Mesendoderm (in vitro differentiated cells): ENCODE measurements at regions not wholly inside any gene's neighbourhood (a gene's known extent, or its start where the extent isn't known, plus 50 kb on each side); places are given as distances from the start of the nearest gene placed in this dataset.
"Not testable (repeated sequence)": the region's sequence is repeated elsewhere in the genome, so short reads cannot be mapped to it uniquely, and the experiment has no call there.

Experiments
- DNase-seq: peaks from one replicate; pipeline ENCODE4 v3.0.0; 2013
- H2AK5ac ChIP-seq: 2 replicates; pipeline ENCODE4 v1.6.1; 2013; ENCODE audit warnings: low read length, inconsistent platforms
- H2BK120ac ChIP-seq: 2 replicates; pipeline ENCODE4 v1.6.1; 2013; ENCODE audit warnings: low read depth, mild to moderate bottlenecking, low read length, moderate library complexity, mixed read lengths
- H2BK15ac ChIP-seq: replicated peaks from 2 replicates; pipeline ENCODE4 v1.6.1; 2013; ENCODE audit warnings: low read depth, mild to moderate bottlenecking, moderate library complexity
- H2BK5ac ChIP-seq: 2 replicates; pipeline ENCODE4 v1.6.1; 2013; ENCODE audit warnings: low read length, inconsistent platforms
- H3K18ac ChIP-seq: 2 replicates; pipeline ENCODE4 v1.6.1; 2013; ENCODE audit warnings: mild to moderate bottlenecking, low read length, mixed read lengths
- H3K23ac ChIP-seq: one replicate; pipeline ENCODE4 v1.6.1; 2013; ENCODE audit warnings: low read length
- H3K27ac ChIP-seq: 2 replicates; pipeline ENCODE4 v1.5.1; 2013; ENCODE audit warnings: low read depth, mild to moderate bottlenecking, inconsistent platforms, low read length, moderate library complexity
- H3K27me3 ChIP-seq: 2 replicates; pipeline ENCODE4 v1.6.1; 2013; ENCODE audit warnings: low read length, control low read depth, mild to moderate bottlenecking, inconsistent platforms; ENCODE audit not compliant: insufficient read depth, poor library complexity
- H3K36me3 ChIP-seq: 2 replicates; pipeline ENCODE4 v1.6.1; 2013; ENCODE audit warnings: low read length, inconsistent platforms; ENCODE audit not compliant: control insufficient read depth, insufficient read depth
- H3K4ac ChIP-seq: one replicate; pipeline ENCODE4 v1.6.1; 2013; ENCODE audit warnings: low read depth, mild to moderate bottlenecking, low read length, moderate library complexity
- H3K4me1 ChIP-seq: 2 replicates; pipeline ENCODE4 v1.6.1; 2013; ENCODE audit warnings: low read depth, low read length, inconsistent platforms; ENCODE audit not compliant: control insufficient read depth
- H3K4me2 ChIP-seq: 2 replicates; pipeline ENCODE4 v1.6.1; 2013; ENCODE audit warnings: low read length
- H3K4me3 ChIP-seq: 2 replicates; pipeline ENCODE4 v1.5.1; 2013; ENCODE audit warnings: mild to moderate bottlenecking, low read length
- H3K56ac ChIP-seq: one replicate; pipeline ENCODE4 v1.6.1; 2013; ENCODE audit warnings: low read length
- H3K79me1 ChIP-seq: 2 replicates; pipeline ENCODE4 v1.6.1; 2013; ENCODE audit warnings: low read length, inconsistent platforms
- H3K79me2 ChIP-seq: 2 replicates; pipeline ENCODE4 v1.6.1; 2013; ENCODE audit warnings: mild to moderate bottlenecking, low read length; ENCODE audit not compliant: control insufficient read depth, insufficient read depth
- H3K9ac ChIP-seq: 2 replicates; pipeline ENCODE4 v1.6.1; 2013; ENCODE audit warnings: low read length, inconsistent platforms
- H4K5ac ChIP-seq: one replicate; pipeline ENCODE4 v1.6.1; 2013; ENCODE audit warnings: low read length
- H4K8ac ChIP-seq: one replicate; pipeline ENCODE4 v1.6.1; 2013; ENCODE audit warnings: low read depth, mild to moderate bottlenecking, control low read depth, low read length, moderate library complexity
- WGBS: extraction: QIAGEN DNeasy Blood & Tissue Kit; methylation state at CpG from one replicate; pipeline ENCODE4 v1.1.7; 2013; ENCODE audit warnings: low lambda C conversion rate, missing lambda C conversion rate; ENCODE audit not compliant: insufficient coverage; ENCODE audit errors: extremely low coverage; 5-methylcytosine and 5-hydroxymethylcytosine counted together

DNA sequence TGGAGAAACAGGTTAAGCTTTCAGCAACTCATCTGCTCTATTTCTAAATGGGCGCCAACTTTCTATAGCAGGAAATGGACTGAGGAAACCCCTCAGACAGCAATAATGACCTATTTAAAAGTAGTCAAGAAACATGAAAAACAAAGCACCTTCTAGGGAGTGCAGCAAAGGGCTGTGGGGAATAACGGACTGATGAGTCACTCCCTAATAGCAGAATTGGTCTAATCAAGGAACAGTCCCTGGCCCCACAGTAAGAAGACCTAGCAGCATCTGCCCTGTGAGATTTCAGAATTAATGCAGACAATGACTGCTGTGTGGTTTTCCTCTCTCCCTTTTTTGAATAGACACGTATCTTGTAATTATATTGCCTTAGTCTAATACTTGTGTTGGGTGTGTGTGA, 602.9 kb downstream of the IPMK start:
- Histone ChIP-seq H3K4me3 (no peak overlapping the region), H3K27ac (no peak overlapping the region), H3K23ac (no peak overlapping the region), H3K56ac (no peak overlapping the region), H3K36me3 (no peaks in the 10 kb centered on the region), H2BK5ac (no peak overlapping the region), H2AK5ac (no peak overlapping the region), H3K4me2 (no peak overlapping the region), H3K79me2 (no peaks in the 10 kb centered on the region), H2BK120ac (no peak overlapping the region), H3K9ac (no peak overlapping the region), H4K5ac (no peak overlapping the region), H2BK15ac (no peak overlapping the region), H3K4ac (no peak overlapping the region), H4K8ac (no peak overlapping the region), H3K27me3 (no peaks in the 10 kb centered on the region), H3K18ac (no peak overlapping the region), H3K79me1 (no peaks in the 10 kb centered on the region), H3K4me1 (no peaks in the 10 kb centered on the region)
- DNase-seq: peak; percentile 23
- no CpG with 5 or more reads among the region's 3 CpGs for WGBS

DNA sequence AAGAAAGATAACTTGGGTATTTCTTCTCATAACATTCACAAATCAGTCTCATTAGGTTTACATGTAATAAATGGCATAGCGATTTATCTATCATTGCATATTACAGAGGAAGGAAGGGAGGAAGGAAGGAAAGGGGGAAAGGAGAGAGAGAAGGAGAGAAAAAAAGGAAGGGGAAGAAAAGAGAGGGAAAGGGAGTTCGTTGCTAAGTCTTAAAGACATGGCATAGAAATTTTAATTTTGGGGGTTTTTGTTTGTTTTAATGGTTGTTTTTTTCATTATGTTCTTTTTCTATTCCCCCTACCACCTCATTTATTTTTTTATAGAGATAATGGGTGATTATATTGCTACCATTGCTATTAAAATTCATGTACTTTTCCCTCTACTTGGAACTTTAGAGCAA, 604.3 kb downstream of the IPMK start:
- Histone ChIP-seq H3K4ac (no peak overlapping the region), H3K27ac (no peak overlapping the region), H4K5ac (no peak overlapping the region), H3K9ac (no peak overlapping the region), H3K4me1 (no peaks in the 10 kb centered on the region), H3K79me1 (no peaks in the 10 kb centered on the region), H3K4me3 (no peak overlapping the region), H2BK15ac (no peak overlapping the region), H3K4me2 (no peak overlapping the region), H3K79me2 (no peaks in the 10 kb centered on the region), H3K23ac (no peak overlapping the region), H2BK5ac (no peak overlapping the region), H3K27me3 (no peaks in the 10 kb centered on the region), H3K36me3 (no peaks in the 10 kb centered on the region), H2AK5ac (no peak overlapping the region), H2BK120ac (no peak overlapping the region), H3K18ac (no peak overlapping the region), H3K56ac (no peak overlapping the region), H4K8ac (no peak overlapping the region)
- 100% methylated on average over 1 of the region's 2 CpGs for WGBS
- no peak for DNase-seq

DNA sequence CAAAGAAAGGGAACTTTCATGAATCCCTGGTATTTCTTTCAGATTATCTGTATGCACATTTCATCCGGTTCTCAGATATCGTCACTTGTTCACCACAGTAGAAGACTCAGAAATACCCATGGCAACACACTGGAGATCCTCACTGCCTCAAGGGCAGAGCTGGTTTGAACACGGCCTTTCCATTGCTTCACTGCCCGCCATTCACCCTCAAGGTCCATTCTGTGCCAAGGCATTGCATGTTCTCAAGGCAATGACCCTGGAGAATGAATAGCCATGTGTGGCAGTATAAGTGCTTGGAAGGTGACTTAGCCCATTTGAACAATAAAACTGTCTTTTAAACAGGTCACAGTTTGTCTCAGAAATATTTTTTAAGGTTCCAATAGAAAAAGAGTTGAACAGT, 606.5 kb downstream of the IPMK start:
- no CpG with 5 or more reads among the region's 4 CpGs for WGBS
- no peak overlapping the region for H3K4ac ChIP-seq

DNA sequence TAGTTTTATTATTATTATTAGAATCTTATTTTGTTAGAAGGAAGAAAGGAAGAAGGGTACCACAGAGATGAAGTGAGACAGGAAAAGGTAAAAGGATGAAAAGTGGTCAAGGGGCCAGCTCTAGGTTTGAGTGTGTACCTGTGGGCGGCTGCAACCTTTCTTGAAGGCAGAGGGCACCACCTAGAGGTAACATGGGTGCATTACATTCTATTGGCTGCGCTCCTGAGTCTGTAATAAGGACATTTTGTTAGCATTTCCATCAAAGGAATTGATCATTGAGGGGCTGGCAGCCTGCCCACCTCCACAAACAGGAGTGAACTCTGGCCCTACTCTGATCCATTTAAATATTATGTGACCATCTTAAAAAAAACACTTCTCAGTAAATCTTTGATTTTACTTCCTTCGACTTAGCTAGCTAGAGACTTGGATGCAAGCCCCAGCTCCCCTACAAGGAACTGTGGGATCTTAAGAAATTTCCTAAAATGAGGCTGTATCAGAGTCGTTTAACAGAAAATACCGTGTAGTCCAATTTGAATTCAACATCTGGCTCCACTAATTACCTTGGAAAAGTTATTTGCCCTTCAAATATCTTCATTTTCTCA, 610.4 kb downstream of the IPMK start:
- no CpG with 5 or more reads among the region's 5 CpGs for WGBS

More for the DNA sequence above, 606.5 kb downstream of the IPMK start:
- Histone ChIP-seq H3K4me2 (no peak overlapping the region), H3K9ac (no peak overlapping the region), H3K27me3 (no peaks in the 10 kb centered on the region), H3K4me1 (no peaks in the 10 kb centered on the region), H2BK15ac (no peak overlapping the region), H2BK5ac (no peak overlapping the region), H3K36me3 (no peaks in the 10 kb centered on the region), H4K5ac (no peak overlapping the region), H3K56ac (no peak overlapping the region), H3K79me2 (no peaks in the 10 kb centered on the region), H2BK120ac (no peak overlapping the region), H2AK5ac (no peak overlapping the region), H3K18ac (no peak overlapping the region), H3K4me3 (no peak overlapping the region), H3K79me1 (no peaks in the 10 kb centered on the region), H4K8ac (no peak overlapping the region), H3K27ac (no peak overlapping the region), H3K23ac (no peak overlapping the region)
- no peak for DNase-seq

DNA sequence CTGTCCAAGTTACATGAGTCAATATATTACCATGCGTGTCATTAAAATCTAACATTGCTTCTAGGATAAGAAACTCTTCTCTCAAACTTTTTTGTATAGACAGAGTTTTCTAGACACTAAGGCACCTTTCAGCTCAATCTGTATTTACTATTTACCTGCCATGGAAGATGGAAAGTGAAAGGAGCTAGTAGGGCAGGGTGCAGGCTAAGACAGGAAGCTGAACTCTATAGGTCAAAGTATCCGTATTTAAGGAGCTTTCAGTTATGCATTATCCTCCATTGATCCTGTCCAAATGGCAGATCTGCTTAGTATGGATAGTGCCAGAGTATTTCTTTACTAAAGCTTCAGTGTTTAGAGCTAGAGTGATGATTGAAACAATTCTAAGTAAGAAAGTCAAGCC, 612.8 kb downstream of the IPMK start:
- H3K23ac ChIP-seq: no peak overlapping the region
- H2BK5ac ChIP-seq: no peak overlapping the region
- H3K79me2 ChIP-seq: no peaks in the 10 kb centered on the region
- no peak overlapping the region for H3K56ac ChIP-seq
- H4K8ac ChIP-seq: no peak overlapping the region
- H3K4ac ChIP-seq: no peak overlapping the region
- no peaks in the 10 kb centered on the region for H3K79me1 ChIP-seq
- H2BK120ac ChIP-seq: no peak overlapping the region
- H3K9ac ChIP-seq: no peak overlapping the region
- no CpG with 5 or more reads among the region's 2 CpGs for WGBS
- H2BK15ac ChIP-seq: peak overlapping the region; percentile 89
- no peak overlapping the region for H3K4me2 ChIP-seq
- no peak overlapping the region for H4K5ac ChIP-seq
- DNase-seq: no peak
- no peaks in the 10 kb centered on the region for H3K4me1 ChIP-seq
- H3K4me3 ChIP-seq: no peak overlapping the region
- no peak overlapping the region for H3K18ac ChIP-seq
- H2AK5ac ChIP-seq: no peak overlapping the region
- H3K27ac ChIP-seq: no peak overlapping the region
- H3K27me3 ChIP-seq: no peaks in the 10 kb centered on the region
- H3K36me3 ChIP-seq: no peaks in the 10 kb centered on the region

More for the DNA sequence above, 610.4 kb downstream of the IPMK start:
- Histone ChIP-seq H3K4ac (no peak overlapping the region), H3K4me3 (no peak overlapping the region), H3K23ac (no peak overlapping the region), H2BK120ac (no peak overlapping the region), H4K5ac (no peak overlapping the region), H2BK5ac (no peak overlapping the region), H3K4me1 (no peaks in the 10 kb centered on the region), H2BK15ac (no peak overlapping the region), H3K4me2 (no peak overlapping the region), H3K27ac (no peak overlapping the region), H3K36me3 (no peaks in the 10 kb centered on the region), H3K56ac (no peak overlapping the region), H3K79me2 (no peaks in the 10 kb centered on the region), H3K9ac (no peak overlapping the region), H4K8ac (no peak overlapping the region), H2AK5ac (no peak overlapping the region), H3K18ac (no peak overlapping the region), H3K79me1 (no peaks in the 10 kb centered on the region), H3K27me3 (no peaks in the 10 kb centered on the region)
- DNase-seq: peak; percentile 80

DNA sequence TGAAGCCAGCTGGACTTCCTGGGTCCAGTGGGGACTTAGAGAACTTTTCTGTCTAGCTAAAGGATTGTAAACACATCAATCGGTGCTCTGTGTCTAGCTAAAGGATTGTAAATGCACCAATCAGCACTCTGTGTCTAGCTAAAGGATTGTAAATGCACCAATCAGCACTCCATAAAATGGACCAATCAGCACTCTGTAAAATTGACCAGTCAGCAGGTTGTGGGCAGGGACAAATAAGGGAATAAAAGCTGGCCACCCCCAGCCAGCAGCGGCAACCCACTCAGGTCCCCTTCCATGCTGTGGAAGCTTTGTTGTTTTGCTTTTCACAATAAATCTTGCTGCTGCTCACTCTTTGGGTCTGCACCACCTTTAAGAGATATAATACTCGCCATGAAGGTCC, 622.6 kb downstream of the IPMK start:
- not testable (repeated sequence) for H4K5ac ChIP-seq, H3K4me1 ChIP-seq, H2AK5ac ChIP-seq, H3K9ac ChIP-seq, H3K27me3 ChIP-seq, DNase-seq, H3K79me1 ChIP-seq, H3K36me3 ChIP-seq, H3K23ac ChIP-seq, H3K27ac ChIP-seq, H2BK5ac ChIP-seq, H2BK120ac ChIP-seq, H3K4me2 ChIP-seq, H3K56ac ChIP-seq, H3K4me3 ChIP-seq, H4K8ac ChIP-seq, H3K18ac ChIP-seq, H2BK15ac ChIP-seq, H3K4ac ChIP-seq, H3K79me2 ChIP-seq
- WGBS: no CpG with 5 or more reads among the region's 3 CpGs
